Epidermal melanocyte (primary cell): ENCODE measurements at regions not wholly inside any gene's neighbourhood (a gene's known extent, or its start where the extent isn't known, plus 50 kb on each side); places are given as distances from the start of the nearest gene placed in this dataset.
"Not testable (repeated sequence)": the region's sequence is repeated elsewhere in the genome, so short reads cannot be mapped to it uniquely, and the experiment has no call there.

Source experiments
- DNase-seq: peaks from one replicate; pipeline ENCODE4 v3.0.0; 2011; ENCODE audit warnings: low spot score; ENCODE audit not compliant: insufficient read length

DNA sequence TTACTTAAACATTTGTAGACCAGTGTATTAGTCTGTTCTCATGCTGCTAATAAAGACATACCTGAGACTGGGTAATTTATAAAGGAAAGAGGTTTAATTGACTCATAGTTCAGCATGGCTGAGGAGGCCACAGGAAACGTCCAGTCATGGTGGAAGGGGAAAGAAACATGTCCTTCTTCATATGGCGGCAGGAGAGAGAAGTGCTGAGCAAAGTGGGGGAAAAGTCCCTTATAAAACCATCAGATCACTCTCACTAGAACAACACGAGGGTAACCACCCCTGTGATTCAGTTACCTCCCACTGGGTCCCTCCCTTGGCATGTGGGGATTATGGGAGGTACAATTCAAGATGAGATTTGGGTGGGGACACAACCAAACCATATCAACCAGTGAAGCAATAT lies 247.1 kb downstream of the UTRN start:
- not testable (repeated sequence) for DNase-seq

GRCh38 chr6:144534180-144534579 lies 249.0 kb downstream of the UTRN start:
- DNase-seq: no peak

- no peak for DNase-seq
Observed at GRCh38 chr6:144535630-144536029, 250.5 kb downstream of the UTRN start.

DNA sequence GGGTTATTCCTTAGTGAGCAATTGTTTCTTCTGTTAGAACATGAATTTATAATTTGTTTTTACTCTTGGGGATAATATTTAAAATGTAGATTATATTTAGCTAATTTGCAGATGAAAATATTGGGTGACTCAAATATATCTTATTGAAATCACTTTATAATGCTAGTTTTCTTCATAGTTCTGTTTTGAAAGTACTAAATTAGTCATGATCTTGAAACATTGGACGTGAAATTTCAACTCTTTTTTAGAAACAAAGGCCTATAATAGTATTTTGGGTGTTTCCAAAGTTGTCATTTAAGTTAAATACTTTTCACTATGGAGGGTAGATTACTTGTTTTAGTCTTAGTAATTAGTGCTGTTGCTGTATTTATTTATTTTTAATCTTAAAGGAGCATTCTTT lies 250.9 kb downstream of the UTRN start:
- DNase-seq: no peak

GRCh38 chr6:144543006-144543871 lies 258.1 kb downstream of the UTRN start:
- DNase-seq: no peak

GRCh38 chr6:144544266-144544830 lies 259.2 kb downstream of the UTRN start:
- no peak for DNase-seq

DNA sequence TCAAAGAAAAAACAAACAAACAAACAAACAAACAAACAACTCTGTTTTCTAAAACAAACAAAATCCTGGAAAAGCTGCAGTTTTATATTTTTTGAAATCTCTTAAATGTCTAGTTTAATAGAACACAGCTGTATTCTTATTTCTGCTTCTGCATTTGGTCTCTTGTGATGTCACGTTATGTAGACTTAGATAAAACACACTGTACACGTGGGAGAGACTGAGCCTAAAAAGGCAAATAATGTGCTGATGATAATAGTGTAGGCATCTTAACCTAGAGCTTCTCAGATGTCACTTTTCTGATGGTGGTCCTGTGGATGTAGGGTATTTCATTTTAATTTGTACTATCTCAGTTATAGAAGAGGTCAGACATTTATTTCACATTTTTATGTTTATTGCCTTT lies 261.7 kb downstream of the UTRN start:
- no peak for DNase-seq

DNA sequence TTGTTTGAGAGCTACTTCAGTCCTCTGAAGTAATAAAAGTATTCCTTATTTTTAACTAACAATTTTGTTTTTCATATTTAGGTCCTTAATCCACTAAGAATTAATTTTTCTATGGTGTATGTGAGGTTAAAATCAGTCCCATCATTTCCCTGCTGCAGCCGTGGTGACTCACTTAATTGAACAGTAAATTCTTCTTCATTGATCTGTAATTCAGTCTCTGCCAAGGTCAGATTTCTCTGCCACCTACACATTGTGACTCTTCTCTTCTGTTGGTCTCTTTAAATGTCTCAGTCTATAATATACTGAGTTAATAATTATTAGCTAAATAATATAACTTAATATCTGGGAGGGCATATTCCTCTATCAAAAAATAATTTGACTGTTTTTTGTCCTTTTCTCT lies 262.3 kb downstream of the UTRN start:
- DNase-seq: no peak

DNA sequence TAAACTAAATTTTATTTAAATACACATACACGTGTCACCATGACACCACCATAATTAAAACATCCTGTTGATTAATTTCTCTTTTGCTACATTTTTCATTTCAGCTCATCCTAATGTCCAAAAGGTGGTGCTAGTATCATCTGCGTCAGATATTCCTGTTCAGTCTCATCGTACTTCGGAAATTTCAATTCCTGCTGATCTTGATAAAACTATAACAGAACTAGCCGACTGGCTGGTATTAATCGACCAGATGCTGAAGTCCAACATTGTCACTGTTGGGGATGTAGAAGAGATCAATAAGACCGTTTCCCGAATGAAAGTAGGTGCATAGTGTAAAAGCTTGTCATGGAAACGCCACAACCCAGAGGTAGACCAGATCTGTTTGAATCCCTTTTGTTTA lies 263.4 kb downstream of the UTRN start:
- no peak for DNase-seq

- DNase-seq: no peak
Observed at GRCh38 chr6:144549837-144550747, 265.0 kb downstream of the UTRN start.

GRCh38 chr6:144551339-144551738 lies 266.2 kb downstream of the UTRN start:
- no peak for DNase-seq

- no peak for DNase-seq
Observed at GRCh38 chr6:144555066-144555465, 269.9 kb downstream of the UTRN start.

DNA sequence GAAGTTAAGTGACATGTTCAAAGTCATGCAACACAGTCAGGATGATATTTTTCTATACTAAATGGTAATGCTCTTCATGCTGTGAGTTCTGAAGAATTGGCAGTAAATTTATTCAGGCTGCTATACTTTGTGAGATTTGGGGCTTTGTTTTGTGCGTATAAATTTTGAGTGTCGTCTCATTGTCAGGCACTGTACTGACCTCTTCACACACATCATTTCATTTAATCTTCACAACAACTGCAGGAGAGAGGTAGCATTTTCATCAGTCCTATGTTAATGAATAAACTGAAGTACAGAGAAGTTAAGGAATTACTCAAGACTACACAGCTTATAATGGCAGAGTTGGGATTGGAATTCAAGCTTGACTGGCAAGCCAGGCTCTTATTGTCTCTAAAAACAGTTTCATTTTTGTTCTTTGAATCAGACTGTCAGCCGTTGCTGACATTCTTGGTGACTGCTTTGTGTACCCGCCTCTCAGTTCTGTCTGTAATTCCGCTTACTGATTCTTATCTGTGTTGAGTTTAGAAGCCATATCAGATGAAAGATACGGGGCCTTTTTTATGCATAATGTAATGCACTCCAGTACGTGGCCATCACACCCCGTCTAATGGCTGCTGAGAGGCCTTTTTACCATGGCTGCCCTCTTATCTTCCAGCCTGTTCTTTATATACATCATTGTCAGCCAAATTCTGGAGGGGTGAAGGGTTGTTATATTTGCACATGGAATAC lies 274.9 kb downstream of the UTRN start:
- no peak for DNase-seq

DNA sequence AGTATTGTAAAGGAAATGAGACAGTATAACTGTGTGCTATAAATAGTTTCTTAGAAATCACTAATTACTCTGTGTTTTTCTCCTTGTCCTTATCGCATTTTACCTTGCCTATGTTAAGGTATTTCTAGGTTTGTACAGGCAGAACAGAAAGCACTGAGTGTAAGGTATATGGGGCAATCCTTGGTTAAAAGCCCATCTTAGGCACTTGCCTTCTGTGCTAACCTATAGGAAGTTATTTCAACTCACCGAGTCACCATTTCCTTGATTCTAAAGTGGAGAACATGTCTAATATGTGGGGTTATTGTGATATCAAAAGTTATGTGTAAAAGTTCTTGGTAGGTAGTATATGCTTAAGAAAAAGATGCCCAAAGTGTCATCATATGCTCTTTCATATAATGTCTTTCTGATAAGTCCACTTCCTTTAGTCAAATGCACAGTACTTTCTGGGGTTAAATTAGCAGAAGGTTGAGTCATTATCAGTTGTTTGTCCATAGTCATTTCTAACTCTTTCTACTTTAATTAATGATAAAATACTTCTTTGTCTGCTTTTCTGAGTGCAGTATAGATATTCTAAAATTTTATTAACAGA lies 276.4 kb downstream of the UTRN start:
- DNase-seq: no peak

DNA sequence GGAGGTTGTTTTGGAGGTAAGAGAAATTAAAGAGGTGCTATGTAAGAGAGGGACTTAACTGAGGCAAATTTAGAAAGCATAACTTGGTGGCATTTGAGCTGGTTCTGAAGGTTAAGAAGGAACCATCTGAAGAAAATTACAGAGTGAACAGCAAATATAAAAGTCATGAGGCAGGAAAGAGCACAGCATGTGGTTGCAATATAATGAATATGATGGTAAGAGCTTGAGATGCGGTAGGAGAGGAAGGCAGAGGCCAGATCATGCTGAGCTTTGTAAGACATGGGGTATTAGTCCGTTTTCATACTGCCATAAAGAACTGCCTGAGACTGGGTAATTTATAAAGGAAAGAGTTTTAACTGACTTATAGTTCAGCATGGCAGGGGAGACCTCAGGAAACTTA lies 279.1 kb downstream of the UTRN start:
- no peak for DNase-seq

DNA sequence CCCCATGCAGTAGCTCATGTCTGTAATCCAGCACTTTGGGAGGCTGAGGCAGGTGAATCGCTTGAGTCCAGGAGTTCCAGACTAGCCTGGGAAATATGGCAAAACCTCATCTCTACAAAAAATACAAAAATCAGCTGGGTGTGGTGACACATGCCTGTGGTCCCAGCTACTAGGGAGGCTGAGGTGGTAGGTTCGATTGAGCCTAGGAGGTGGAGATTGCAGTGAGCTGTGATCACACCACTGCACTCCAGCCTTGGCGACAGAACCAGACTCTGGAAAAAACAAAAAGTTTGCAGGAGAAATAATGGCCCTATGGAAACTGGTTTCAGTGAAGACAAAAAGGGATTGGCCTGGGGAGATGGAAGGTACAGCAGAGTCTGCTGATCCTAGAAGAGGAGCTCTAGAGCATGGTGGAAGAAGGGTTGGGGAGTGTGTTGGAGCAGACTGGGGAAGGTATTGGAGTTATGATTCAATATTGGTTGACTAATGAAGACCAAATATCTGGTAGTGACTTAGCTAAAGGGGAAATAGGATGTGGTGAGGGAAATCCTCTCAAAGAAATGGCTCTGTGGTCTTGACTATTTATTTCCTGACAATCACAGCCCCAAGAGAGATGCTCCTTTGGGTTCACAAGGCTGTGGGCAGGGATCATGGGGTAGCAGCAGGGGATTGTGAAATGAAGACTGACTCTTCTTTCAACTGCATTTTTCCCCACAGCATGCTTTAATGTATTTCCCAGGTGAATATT lies 281.9 kb downstream of the UTRN start:
- no peak for DNase-seq

DNA sequence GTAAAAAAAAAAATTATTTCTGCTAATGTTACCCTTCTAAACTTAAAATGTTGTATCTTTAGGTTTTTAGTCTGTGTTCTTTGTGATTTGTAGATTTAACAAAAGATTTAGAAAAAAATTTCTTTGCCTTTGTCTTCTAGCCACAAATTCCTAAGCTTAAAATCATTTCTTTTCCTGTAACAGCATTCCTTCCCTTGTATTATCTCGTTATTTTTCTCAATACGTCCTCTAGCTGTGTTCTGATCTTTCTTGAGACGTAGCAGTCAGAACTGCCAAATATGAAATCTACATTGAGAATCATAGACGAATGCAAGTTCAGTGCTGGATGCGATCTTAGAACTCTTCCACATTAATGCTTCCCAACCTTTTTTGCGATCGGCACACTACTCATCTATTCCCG lies 283.1 kb downstream of the UTRN start:
- no peak for DNase-seq

DNA sequence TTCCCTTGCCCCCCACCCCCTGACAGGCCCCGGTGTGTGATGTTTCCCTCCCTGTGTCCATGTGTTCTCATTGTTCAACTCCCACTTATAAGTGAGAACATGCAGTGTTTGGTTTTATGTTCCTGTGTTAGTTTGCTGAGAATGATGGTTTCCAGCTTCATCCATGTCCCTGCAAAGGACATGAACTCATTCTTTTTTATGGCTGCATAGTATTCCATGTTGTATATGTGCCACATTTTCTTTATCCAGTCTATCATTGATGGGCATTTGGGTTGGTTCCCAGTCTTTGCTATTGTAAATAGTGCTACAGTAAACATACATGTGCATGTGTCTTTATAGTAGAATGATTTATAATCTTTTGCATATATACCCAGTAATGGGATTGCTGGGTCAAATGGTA lies 287.4 kb downstream of the UTRN start:
- not testable (repeated sequence) for DNase-seq

DNA sequence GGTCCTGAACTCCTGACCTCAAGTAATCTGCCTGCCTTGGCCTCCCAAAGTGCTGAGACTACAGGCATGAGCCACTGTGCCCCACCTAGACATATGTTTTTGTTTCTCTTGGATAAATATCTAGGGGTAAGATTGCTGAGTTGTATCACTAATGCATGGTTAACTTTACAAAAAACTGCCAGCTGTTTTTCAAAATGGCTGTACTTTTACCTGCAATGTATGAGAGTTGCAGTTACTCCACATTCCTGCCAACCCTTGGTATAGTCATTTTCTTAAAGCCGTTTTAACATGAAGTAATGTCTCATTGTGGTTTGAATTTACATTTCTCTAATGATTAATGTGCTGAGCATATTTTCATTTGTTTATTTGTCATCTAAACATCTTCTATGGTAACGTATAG lies 289.7 kb downstream of the UTRN start:
- no peak for DNase-seq

- DNase-seq: no peak
Observed at GRCh38 chr6:144575327-144575726, 290.2 kb downstream of the UTRN start.
